HG02763 (cell line): ENCODE measurements at regions not wholly inside any gene's neighbourhood (a gene's known extent, or its start where the extent isn't known, plus 50 kb on each side); places are given as distances from the start of the nearest gene placed in this dataset.
A peak's percentile ranks its signal among the peaks of the same experiment; 100 is the strongest.

Experiments
- ATAC-seq: cut with Tn5 transposase; IDR thresholded peaks from one replicate; pipeline ENCODE4 v1.9.1; 2021; ENCODE audit warnings: mild to moderate bottlenecking, moderate library complexity; ENCODE audit not compliant: unreplicated experiment

GRCh38 chr2:14355102-14355501 is 277.4 kb upstream of the LRATD1 start:
- no peak for ATAC-seq

GRCh38 chr2:14358339-14358738 is 274.2 kb upstream of the LRATD1 start:
- no peak for ATAC-seq

- no peak for ATAC-seq
Observed at GRCh38 chr2:14358774-14359173, 273.7 kb upstream of the LRATD1 start.

- ATAC-seq, result no peak
Observed at GRCh38 chr2:14363137-14363536, 269.4 kb upstream of the LRATD1 start.

- ATAC-seq, result no peak
Observed at GRCh38 chr2:14363976-14364375, 268.5 kb upstream of the LRATD1 start.

- no peak for ATAC-seq
Observed at GRCh38 chr2:14364471-14364870, 268.0 kb upstream of the LRATD1 start.

GRCh38 chr2:14385043-14385442 is 247.5 kb upstream of the LRATD1 start:
- ATAC-seq, result no peak

GRCh38 chr2:14387332-14387731 is 245.2 kb upstream of the LRATD1 start:
- ATAC-seq, result no peak

GRCh38 chr2:14388724-14389123 is 243.8 kb upstream of the LRATD1 start:
- no peak for ATAC-seq

GRCh38 chr2:14396533-14397083 is 235.9 kb upstream of the LRATD1 start:
- no peak for ATAC-seq

- no peak for ATAC-seq
Observed at GRCh38 chr2:14398641-14399040, 233.9 kb upstream of the LRATD1 start.

GRCh38 chr2:14401873-14402272 is 230.6 kb upstream of the LRATD1 start:
- ATAC-seq, result no peak

- ATAC-seq, result no peak
Observed at GRCh38 chr2:14408695-14409094, 223.8 kb upstream of the LRATD1 start.

- ATAC-seq, result no peak
Observed at GRCh38 chr2:14417551-14417950, 215.0 kb upstream of the LRATD1 start.

- ATAC-seq, result no peak
Observed at GRCh38 chr2:14418115-14418514, 214.4 kb upstream of the LRATD1 start.

GRCh38 chr2:14420851-14421250 is 211.7 kb upstream of the LRATD1 start:
- no peak for ATAC-seq

- no peak for ATAC-seq
Observed at GRCh38 chr2:14422426-14422825, 210.1 kb upstream of the LRATD1 start.

GRCh38 chr2:14423145-14423906 is 209.2 kb upstream of the LRATD1 start:
- no peak for ATAC-seq

- peak; percentile 42 for ATAC-seq
Observed at GRCh38 chr2:14424478-14425390, 207.8 kb upstream of the LRATD1 start.

GRCh38 chr2:14425869-14426268 is 206.6 kb upstream of the LRATD1 start:
- no peak for ATAC-seq

- no peak for ATAC-seq
Observed at GRCh38 chr2:14428056-14428455, 204.5 kb upstream of the LRATD1 start.
